GM21390 (cell line): ENCODE measurements at regions not wholly inside any gene's neighbourhood (a gene's known extent, or its start where the extent isn't known, plus 50 kb on each side); places are given as distances from the start of the nearest gene placed in this dataset.
"Not testable (repeated sequence)": the region's sequence is repeated elsewhere in the genome, so short reads cannot be mapped to it uniquely, and the experiment has no call there.

ENCODE experiments used
- ATAC-seq: cut with Tn5 transposase; IDR thresholded peaks from one replicate; pipeline ENCODE4 v1.9.1; 2021; ENCODE audit not compliant: unreplicated experiment

- peak; percentile 90 for ATAC-seq
Observed at GRCh38 chr15:32536507-32537172, 56.6 kb upstream of the GOLGA8N start.

GRCh38 chr15:32536057-32536493 lies 57.2 kb upstream of the GOLGA8N start:
- peak; percentile 42 for ATAC-seq

DNA sequence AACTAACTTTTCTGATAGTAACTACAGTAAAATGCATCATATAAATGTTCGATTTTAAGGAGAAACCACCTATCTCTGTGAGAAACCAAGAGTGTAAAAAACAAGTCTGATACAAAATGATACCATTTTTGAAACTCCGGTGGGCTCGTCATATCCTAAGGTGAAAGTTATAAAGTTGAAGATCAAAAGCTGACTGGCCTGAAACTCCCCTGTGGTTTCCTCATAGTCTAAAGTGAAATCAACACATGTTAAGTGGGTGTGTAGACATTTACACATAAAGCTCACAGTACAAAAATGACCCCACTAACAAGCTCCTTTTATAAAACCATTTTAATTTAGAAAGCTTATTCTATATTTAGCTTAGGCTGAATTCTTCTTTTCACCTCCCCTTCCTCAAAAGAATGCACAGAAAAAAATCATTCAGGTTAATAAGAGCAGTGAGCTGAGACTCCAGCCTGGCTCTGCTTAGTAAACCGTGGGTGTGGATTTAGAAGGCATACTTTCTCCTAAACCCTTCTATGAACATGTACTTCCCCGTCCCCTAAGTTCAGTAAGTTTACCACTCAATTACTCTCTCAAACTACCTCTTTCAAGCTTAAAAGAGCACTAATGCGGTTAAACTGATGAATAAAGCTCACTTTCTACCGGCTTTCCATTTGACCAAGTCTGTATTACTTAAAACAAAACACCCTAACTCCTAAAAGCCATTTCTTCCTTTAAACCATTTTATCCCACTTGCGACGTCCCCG lies 57.9 kb upstream of the GOLGA8N start:
- ATAC-seq = not testable (repeated sequence)

GRCh38 chr15:32522900-32523299 lies 67.5 kb upstream of the GOLGA8O start:
- not testable (repeated sequence) for ATAC-seq

DNA sequence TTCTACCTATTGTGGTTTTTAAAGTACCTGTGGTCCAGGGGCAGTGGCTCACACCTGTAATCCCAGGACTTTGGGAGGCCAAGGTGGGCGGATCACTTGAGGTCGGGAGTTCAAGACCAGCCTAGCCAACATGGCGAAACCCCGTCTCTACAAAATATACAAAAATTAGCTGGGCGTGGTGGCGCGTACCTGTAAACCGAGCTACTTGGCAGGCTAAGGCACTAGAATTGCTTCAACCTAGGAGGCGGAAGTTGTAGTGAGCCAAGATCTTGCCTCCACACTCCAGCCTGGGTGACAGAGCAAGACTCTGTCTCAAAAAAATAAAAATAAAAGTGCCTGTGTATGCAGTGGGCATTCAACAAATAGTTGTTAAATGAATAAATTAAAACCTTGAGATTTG lies 67.0 kb upstream of the GOLGA8O start:
- not testable (repeated sequence) for ATAC-seq

DNA sequence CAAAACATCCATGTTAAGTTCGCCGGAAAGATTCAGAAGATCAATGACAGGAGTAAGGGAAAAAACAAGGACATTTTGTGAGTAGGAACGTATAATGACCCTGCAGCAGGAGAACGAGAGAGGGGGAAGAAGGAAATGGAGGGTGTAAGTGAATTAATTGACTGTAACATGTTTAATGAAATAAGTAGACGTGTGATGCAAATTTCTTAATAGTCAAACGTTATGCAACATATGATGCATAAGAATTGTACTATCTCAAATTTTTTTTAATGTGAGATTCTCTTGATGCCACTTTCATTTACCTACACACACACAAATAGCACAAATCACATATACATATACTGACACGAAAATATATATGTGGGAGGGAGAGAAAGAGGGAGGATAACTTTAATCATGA lies 63.5 kb upstream of the GOLGA8O start:
- not testable (repeated sequence) for ATAC-seq

- not testable (repeated sequence) for ATAC-seq
Observed at GRCh38 chr15:32518013-32518412, 62.6 kb upstream of the GOLGA8O start.

GRCh38 chr15:32516954-32517353 lies 61.5 kb upstream of the GOLGA8O start:
- not testable (repeated sequence) for ATAC-seq

- not testable (repeated sequence) for ATAC-seq
Observed at GRCh38 chr15:32513378-32513777, 57.9 kb upstream of the GOLGA8O start.

GRCh38 chr15:32510027-32510426 lies 54.6 kb upstream of the GOLGA8O start:
- not testable (repeated sequence) for ATAC-seq

GRCh38 chr15:32508081-32508480 lies 52.6 kb upstream of the GOLGA8O start:
- not testable (repeated sequence) for ATAC-seq

DNA sequence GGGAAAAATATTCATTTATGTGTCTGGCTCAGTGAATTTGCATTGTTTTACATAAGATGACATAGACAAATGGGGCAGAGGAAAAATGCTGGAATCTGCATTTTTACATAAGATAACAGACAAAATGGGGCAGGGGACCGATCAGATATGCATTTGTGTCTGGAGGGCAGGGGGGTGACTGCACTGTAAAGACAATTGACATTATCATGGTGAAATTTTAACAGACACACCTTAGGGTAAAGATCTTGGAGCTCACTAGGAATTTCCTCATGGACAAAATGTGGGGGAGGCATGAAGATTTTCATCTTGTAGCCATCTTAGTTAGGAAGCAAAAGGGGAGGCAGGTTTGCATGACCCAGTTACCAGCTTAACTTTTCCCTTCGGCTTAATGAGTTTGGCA lies 51.4 kb upstream of the GOLGA8O start:
- ATAC-seq = not testable (repeated sequence)

DNA sequence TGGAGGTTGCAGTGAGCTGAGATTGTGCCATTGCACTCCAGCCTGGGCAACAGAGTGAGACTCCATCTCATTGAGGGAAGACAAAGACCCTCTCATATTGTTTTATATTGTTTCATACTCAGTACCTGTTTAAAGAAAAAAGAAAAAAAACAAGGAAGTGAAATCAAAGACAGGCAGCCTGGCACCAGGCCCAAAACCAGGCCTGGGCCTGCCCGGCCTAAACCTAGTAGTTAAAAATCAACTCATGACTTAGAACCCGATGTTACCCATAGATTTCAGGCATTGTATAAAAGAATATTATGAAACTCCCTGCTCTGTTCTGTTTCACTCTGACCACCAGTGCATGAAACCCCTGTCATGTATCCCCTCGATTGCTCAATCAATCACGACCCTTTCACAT lies 50.2 kb upstream of the GOLGA8O start:
- not testable (repeated sequence) for ATAC-seq
